ENCODE measurements at regions not wholly inside any gene's neighbourhood (a gene's known extent, or its start where the extent isn't known, plus 50 kb on each side); places are given as distances from the start of the nearest gene placed in this dataset.

DNA sequence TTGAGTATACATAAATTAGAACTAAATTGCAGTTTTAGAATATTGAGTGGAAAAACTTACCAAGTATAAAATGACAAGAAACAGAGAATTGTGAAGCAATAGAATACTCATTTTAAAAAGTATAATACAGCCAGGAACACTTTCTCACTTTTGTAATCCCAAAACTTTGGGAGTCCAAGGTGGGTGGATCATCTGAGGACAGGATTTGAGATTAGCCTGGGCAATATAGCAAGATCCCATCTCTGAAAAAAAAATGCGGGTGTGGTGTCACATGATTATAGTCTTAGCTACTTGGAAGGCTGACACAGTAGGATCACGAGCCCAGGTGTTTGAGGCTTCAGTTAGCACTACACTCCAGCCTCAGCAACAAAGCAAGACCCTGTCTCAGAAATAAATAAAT is 440.9 kb upstream of the POT1 start:
- peaks cover 4% of the 10 kb centered on the region for H3K9me3 ChIP-seq (ENCODE audit: low read depth)

DNA sequence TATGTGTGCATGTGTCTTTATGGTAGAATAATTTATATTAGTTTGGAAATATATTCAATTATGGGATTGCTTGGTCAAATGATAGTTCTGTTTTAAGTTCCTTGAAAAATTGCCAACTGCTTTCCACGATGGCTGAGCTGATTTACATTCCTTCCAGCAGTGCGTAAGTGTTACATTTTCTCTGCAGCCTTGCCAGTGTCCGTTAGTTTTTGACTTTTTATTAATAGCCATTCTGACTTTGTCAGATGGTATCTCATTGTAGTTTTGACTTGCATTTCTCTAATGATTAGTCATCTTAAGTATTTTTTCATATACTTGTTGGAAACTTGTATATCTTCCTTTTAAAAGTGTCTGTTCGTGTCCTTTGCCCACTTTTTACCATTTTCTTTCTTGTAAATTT is 434.2 kb upstream of the POT1 start:
- Histone ChIP-seq H3K9me2 (ENCODE audit: insufficient read depth) (no peaks in the 10 kb centered on the region), H3K27me3 (replicated peaks; ENCODE audit: insufficient read depth) (no peaks in the 10 kb centered on the region), H3K79me2 (ENCODE audit: insufficient read depth) (no peaks in the 10 kb centered on the region), H3K27ac (no peak overlapping the region), H3K4me3 (no peak overlapping the region), H4K20me1 (ENCODE audit: insufficient read depth) (no peaks in the 10 kb centered on the region), H2AFZ (no peak overlapping the region), H3F3A (ENCODE audit: insufficient read depth) (no peaks in the 10 kb centered on the region), H3K9ac (no peak overlapping the region), H3K36me3 (ENCODE audit: low read depth) (no peaks in the 10 kb centered on the region), H3K4me1 (ENCODE audit: insufficient read depth) (no peaks in the 10 kb centered on the region), H3K9me3 (ENCODE audit: low read depth) (peaks cover 3% of the 10 kb centered on the region), H3K4me2 (ENCODE audit: unreplicated experiment) (no peak overlapping the region)
- TF ChIP-seq EZH2 (IDR thresholded peaks at IDR 0.05; ENCODE audit: insufficient read depth, poor library complexity, severe bottlenecking) (no peak), EZH2phosphoT487 (IDR thresholded peaks at IDR 0.05; ENCODE audit: insufficient read depth, low read depth) (no peak)
- DNase-seq, result no peak
- in situ Hi-C loops (cut with MboI), result no loop called here
- 9 to 11% methylated on average over 4 of the region's 4 CpGs for WGBS, 2 experiments (ENCODE audit: low coverage in 1 of 2, low lambda C conversion rate in 2 of 2, missing lambda C conversion rate in 2 of 2)

More for the DNA sequence above, 440.9 kb upstream of the POT1 start:
- H2AFZ ChIP-seq, result no peak overlapping the region
- no peaks in the 10 kb centered on the region for H3K36me3 ChIP-seq (ENCODE audit: low read depth)
- H3K4me2 ChIP-seq (ENCODE audit: unreplicated experiment), result no peak overlapping the region
- no peaks in the 10 kb centered on the region for H3F3A ChIP-seq (ENCODE audit: insufficient read depth)
- no peak overlapping the region for H3K27ac ChIP-seq
- no peak for TF ChIP-seq EZH2phosphoT487 (IDR thresholded peaks at IDR 0.05; ENCODE audit: insufficient read depth, low read depth)
- TF ChIP-seq EZH2 (IDR thresholded peaks at IDR 0.05; ENCODE audit: insufficient read depth, poor library complexity, severe bottlenecking), result no peak
- H3K9me2 ChIP-seq (ENCODE audit: insufficient read depth), result no peaks in the 10 kb centered on the region
- no peak overlapping the region for H3K9ac ChIP-seq
- H3K4me1 ChIP-seq (ENCODE audit: insufficient read depth), result no peaks in the 10 kb centered on the region
- no peaks in the 10 kb centered on the region for H3K27me3 ChIP-seq (replicated peaks; ENCODE audit: insufficient read depth)
- WGBS, 2 experiments (ENCODE audit: low coverage in 1 of 2, low lambda C conversion rate in 2 of 2, missing lambda C conversion rate in 2 of 2), result 11 to 17% methylated on average over 2 of the region's 2 CpGs
- H3K79me2 ChIP-seq (ENCODE audit: insufficient read depth), result no peaks in the 10 kb centered on the region
- no peaks in the 10 kb centered on the region for H4K20me1 ChIP-seq (ENCODE audit: insufficient read depth)
- in situ Hi-C loops (cut with MboI), result no loop called here
- DNase-seq, result no peak
- H3K4me3 ChIP-seq, result no peak overlapping the region

DNA sequence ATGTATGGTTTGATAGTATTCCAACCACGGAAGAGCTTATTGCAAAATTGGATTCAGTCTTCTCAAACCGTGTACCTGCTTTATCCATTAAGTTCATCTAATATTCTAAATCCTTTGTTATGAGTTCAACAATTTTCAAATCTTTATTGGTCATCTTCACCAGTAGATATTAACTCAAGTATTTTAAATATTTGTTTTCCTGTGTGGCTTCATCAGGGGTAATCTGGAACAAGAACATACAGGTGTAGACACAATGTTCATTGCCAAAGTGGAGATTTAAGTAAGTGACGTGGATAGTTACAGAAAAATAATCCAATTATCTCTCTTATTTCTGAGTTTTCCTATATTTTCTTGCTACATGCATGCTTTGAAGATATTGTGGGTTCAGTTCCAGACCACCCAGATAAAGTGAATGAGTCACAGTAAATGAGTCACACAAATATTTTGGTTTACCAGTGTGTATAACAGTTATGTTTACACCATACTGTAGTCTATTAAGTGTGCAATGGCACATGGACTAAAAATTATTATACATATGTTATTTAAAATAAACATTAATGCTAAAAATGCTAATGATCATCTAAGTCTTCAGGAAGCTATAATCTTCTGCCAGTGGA is 429.0 kb upstream of the POT1 start:
- Histone ChIP-seq H3K27ac (no peak overlapping the region), H3K9ac (no peak overlapping the region), H3K4me1 (ENCODE audit: insufficient read depth) (no peaks in the 10 kb centered on the region), H3F3A (ENCODE audit: insufficient read depth) (no peaks in the 10 kb centered on the region), H3K4me3 (no peak overlapping the region), H4K20me1 (ENCODE audit: insufficient read depth) (no peaks in the 10 kb centered on the region), H3K36me3 (ENCODE audit: low read depth) (no peaks in the 10 kb centered on the region), H3K79me2 (ENCODE audit: insufficient read depth) (no peaks in the 10 kb centered on the region), H2AFZ (no peak overlapping the region), H3K9me2 (ENCODE audit: insufficient read depth) (no peaks in the 10 kb centered on the region), H3K27me3 (replicated peaks; ENCODE audit: insufficient read depth) (no peaks in the 10 kb centered on the region), H3K4me2 (ENCODE audit: unreplicated experiment) (no peak overlapping the region), H3K9me3 (ENCODE audit: low read depth) (no peaks in the 10 kb centered on the region)
- 9 to 10% methylated on average over 3 of the region's 3 CpGs for WGBS, 2 experiments (ENCODE audit: low coverage in 1 of 2, low lambda C conversion rate in 2 of 2, missing lambda C conversion rate in 2 of 2)
- in situ Hi-C loops (cut with MboI), result no loop called here
- no peak for TF ChIP-seq EZH2phosphoT487 (IDR thresholded peaks at IDR 0.05; ENCODE audit: insufficient read depth, low read depth)
- no peak for TF ChIP-seq EZH2 (IDR thresholded peaks at IDR 0.05; ENCODE audit: insufficient read depth, poor library complexity, severe bottlenecking)
- DNase-seq, result no peak

- TF ChIP-seq EZH2phosphoT487 (IDR thresholded peaks at IDR 0.05; ENCODE audit: insufficient read depth, low read depth) (no peak), EZH2 (IDR thresholded peaks at IDR 0.05; ENCODE audit: insufficient read depth, poor library complexity, severe bottlenecking) (no peak)
- Histone ChIP-seq H3K79me2 (ENCODE audit: insufficient read depth) (no peaks in the 10 kb centered on the region), H4K20me1 (ENCODE audit: insufficient read depth) (no peaks in the 10 kb centered on the region), H3K4me2 (ENCODE audit: unreplicated experiment) (no peak overlapping the region), H3K4me3 (no peak overlapping the region), H3K36me3 (ENCODE audit: low read depth) (no peaks in the 10 kb centered on the region), H2AFZ (no peak overlapping the region), H3K9me3 (ENCODE audit: low read depth) (no peaks in the 10 kb centered on the region), H3F3A (ENCODE audit: insufficient read depth) (no peaks in the 10 kb centered on the region), H3K9ac (no peak overlapping the region), H3K27ac (no peak overlapping the region), H3K27me3 (replicated peaks; ENCODE audit: insufficient read depth) (no peaks in the 10 kb centered on the region), H3K9me2 (ENCODE audit: insufficient read depth) (no peaks in the 10 kb centered on the region), H3K4me1 (ENCODE audit: insufficient read depth) (no peaks in the 10 kb centered on the region)
- in situ Hi-C loops (cut with MboI), result no loop called here
- DNase-seq, result no peak
- WGBS, 2 experiments (ENCODE audit: low coverage in 1 of 2, low lambda C conversion rate in 2 of 2, missing lambda C conversion rate in 2 of 2), result 0 to 2% methylated on average over 1 of the region's 1 CpG
Observed at GRCh38 chr7:125357676-125358455, 428.2 kb upstream of the POT1 start.
